ENCODE measurements at regions not wholly inside any gene's neighbourhood (a gene's known extent, or its start where the extent isn't known, plus 50 kb on each side); places are given as distances from the start of the nearest gene placed in this dataset.

GRCh38 chr13:44317752-44318151 is 55.9 kb upstream of the SERP2 start:
- TF ChIP-seq TAF1 (IDR thresholded peaks at IDR 0.05; ENCODE audit: borderline replicate concordance, low read depth, low read length) (no peak), POLR2A (IDR thresholded peaks at IDR 0.05; ENCODE audit: low read depth, low read length) (no peak)

Data from GM12892 (cell line).